Testis (tissue), 2 donors: ENCODE measurements at regions not wholly inside any gene's neighbourhood (a gene's known extent, or its start where the extent isn't known, plus 50 kb on each side); places are given as distances from the start of the nearest gene placed in this dataset.

Experiments used
- POLR2A ChIP-seq: fragments of 450-650 bp; IDR thresholded peaks from one replicate; pipeline ENCODE4 v1.6.1; 2017; ENCODE audit warnings: antibody characterized with exemption, mild to moderate bottlenecking, moderate library complexity
- TF ChIP-seq, protein P1 (sequence below), 3 experiments: fragments of 450-650 bp in 2 of 3; fragments of 200-600 bp in 1 of 3; sonication (generic) in 1 of 3; IDR thresholded peaks; one replicate each; pipeline ENCODE4 v1.5.1; 2016 to 2019; ENCODE audit warnings: antibody characterized with exemption in 3 of 3, mild to moderate bottlenecking in 2 of 3, moderate library complexity in 1 of 3

DNA sequence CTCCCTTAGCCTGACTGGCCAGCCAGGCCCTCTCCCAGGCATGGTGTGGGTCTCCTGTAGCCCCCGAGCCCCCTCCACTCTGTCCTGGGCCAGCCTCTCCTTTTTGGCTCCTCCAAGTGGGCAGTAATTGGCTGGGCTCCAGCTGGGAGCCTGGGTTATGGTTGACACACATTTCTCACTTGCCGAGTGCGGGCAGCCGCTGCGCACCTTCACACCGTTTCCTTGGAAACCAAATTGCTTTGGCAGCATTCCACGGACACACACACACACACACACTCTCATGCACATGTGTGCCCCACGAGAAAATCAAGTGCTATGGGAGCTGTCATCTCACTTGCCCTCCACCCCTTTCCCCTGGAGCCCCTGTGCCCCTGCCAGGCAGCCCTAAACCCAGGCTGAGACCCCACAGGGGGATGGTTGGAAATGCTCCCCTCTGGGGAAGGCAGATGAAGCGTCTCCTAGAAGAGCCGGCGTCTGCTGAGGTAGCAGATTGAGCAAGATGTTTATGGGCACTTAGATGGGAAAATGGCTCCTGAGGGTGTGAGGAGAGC, 402.7 kb upstream of the TNRC6C start:
- TF ChIP-seq, protein P1, sequence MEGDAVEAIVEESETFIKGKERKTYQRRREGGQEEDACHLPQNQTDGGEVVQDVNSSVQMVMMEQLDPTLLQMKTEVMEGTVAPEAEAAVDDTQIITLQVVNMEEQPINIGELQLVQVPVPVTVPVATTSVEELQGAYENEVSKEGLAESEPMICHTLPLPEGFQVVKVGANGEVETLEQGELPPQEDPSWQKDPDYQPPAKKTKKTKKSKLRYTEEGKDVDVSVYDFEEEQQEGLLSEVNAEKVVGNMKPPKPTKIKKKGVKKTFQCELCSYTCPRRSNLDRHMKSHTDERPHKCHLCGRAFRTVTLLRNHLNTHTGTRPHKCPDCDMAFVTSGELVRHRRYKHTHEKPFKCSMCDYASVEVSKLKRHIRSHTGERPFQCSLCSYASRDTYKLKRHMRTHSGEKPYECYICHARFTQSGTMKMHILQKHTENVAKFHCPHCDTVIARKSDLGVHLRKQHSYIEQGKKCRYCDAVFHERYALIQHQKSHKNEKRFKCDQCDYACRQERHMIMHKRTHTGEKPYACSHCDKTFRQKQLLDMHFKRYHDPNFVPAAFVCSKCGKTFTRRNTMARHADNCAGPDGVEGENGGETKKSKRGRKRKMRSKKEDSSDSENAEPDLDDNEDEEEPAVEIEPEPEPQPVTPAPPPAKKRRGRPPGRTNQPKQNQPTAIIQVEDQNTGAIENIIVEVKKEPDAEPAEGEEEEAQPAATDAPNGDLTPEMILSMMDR (IDR thresholded peaks at IDR 0.05) = no peak
- TF ChIP-seq POLR2A = no peak
